ENCODE measurements at regions not wholly inside any gene's neighbourhood (a gene's known extent, or its start where the extent isn't known, plus 50 kb on each side); places are given as distances from the start of the nearest gene placed in this dataset.

DNA sequence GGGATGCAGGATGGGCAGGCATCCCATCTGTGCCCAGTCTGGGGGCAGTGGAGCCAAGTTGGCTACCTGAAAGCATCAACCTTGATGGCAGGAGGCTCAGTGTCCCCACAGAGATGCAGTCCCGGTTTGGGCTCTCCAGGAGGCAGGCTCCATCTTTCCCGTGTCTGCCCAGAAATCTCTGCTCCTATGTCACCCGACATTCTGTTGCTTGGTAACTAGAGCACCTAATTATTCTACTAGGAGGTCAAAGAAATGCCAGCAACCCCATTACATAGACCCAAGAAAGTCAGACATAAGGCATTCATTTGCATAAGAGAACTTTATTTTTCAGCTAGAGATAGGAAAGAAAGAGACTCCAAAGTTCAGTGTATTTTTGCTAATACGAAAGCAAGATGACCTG lies 100.3 kb upstream of the BACE2 start:
- Histone ChIP-seq H3K27ac (ENCODE audit: low read depth, low read length, poor library complexity, severe bottlenecking) (no peak overlapping the region), H3K9ac (ENCODE audit: low read length) (no peak overlapping the region), H3K4me3 (ENCODE audit: low read depth, low read length, poor library complexity, severe bottlenecking) (no peak overlapping the region), H4K20me1 (ENCODE audit: insufficient read depth, low read length) (no peaks in the 10 kb centered on the region), H3K79me2 (ENCODE audit: insufficient read depth, low read length) (no peaks in the 10 kb centered on the region), H3K27me3 (ENCODE audit: insufficient read depth, low read length) (no peaks in the 10 kb centered on the region), H3K9me2 (ENCODE audit: low read depth, low read length) (no peaks in the 10 kb centered on the region), H3K4me2 (ENCODE audit: low read length) (no peak overlapping the region), H3K36me3 (ENCODE audit: insufficient read depth, low read length) (no peaks in the 10 kb centered on the region), H2AFZ (ENCODE audit: low read length) (no peak overlapping the region), H3K9me3 (ENCODE audit: low read length) (no peaks in the 10 kb centered on the region), H3F3A (ENCODE audit: insufficient read depth, low read length) (no peaks in the 10 kb centered on the region), H3K4me1 (ENCODE audit: insufficient read depth, low read length, severe bottlenecking) (no peaks in the 10 kb centered on the region)
- TF ChIP-seq EZH2 (IDR thresholded peaks at IDR 0.05; ENCODE audit: borderline replicate concordance, low read length), result no peak
- TF ChIP-seq, protein P1, sequence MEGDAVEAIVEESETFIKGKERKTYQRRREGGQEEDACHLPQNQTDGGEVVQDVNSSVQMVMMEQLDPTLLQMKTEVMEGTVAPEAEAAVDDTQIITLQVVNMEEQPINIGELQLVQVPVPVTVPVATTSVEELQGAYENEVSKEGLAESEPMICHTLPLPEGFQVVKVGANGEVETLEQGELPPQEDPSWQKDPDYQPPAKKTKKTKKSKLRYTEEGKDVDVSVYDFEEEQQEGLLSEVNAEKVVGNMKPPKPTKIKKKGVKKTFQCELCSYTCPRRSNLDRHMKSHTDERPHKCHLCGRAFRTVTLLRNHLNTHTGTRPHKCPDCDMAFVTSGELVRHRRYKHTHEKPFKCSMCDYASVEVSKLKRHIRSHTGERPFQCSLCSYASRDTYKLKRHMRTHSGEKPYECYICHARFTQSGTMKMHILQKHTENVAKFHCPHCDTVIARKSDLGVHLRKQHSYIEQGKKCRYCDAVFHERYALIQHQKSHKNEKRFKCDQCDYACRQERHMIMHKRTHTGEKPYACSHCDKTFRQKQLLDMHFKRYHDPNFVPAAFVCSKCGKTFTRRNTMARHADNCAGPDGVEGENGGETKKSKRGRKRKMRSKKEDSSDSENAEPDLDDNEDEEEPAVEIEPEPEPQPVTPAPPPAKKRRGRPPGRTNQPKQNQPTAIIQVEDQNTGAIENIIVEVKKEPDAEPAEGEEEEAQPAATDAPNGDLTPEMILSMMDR (IDR thresholded peaks at IDR 0.05; ENCODE audit: low read length), result no peak

DNA sequence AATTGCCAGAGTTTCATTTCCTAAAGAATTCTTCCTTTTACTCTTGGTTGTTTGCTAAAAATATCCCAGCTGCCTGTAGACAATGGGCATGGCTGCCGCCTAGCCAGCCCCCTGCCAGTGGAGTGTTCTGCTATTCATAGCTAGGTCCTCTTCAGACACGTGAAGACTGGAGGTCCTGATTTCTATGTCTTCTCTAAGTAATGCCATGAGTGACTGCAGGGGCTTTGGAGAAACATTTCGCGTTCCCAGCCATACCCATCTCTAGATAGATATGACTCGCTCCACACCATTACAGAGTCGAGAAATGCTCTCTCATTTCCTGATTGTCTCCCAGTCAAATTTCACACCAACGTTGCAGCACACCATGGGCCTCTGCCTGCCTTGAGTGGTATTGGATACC lies 99.5 kb upstream of the BACE2 start:
- Histone ChIP-seq H4K20me1 (ENCODE audit: insufficient read depth, low read length) (no peaks in the 10 kb centered on the region), H3K27me3 (ENCODE audit: insufficient read depth, low read length) (0 out of 2 replicates have a peak, but pooled peaks cover 2% of the 10 kb centered on the region), H3K79me2 (ENCODE audit: insufficient read depth, low read length) (no peaks in the 10 kb centered on the region), H2AFZ (ENCODE audit: low read length) (no peak overlapping the region), H3F3A (ENCODE audit: insufficient read depth, low read length) (no peaks in the 10 kb centered on the region), H3K9me2 (ENCODE audit: low read depth, low read length) (no peaks in the 10 kb centered on the region), H3K4me2 (ENCODE audit: low read length) (no peak overlapping the region), H3K4me1 (ENCODE audit: insufficient read depth, low read length, severe bottlenecking) (no peaks in the 10 kb centered on the region), H3K4me3 (ENCODE audit: low read depth, low read length, poor library complexity, severe bottlenecking) (no peak overlapping the region), H3K9ac (ENCODE audit: low read length) (no peak overlapping the region), H3K36me3 (ENCODE audit: insufficient read depth, low read length) (no peaks in the 10 kb centered on the region), H3K27ac (ENCODE audit: low read depth, low read length, poor library complexity, severe bottlenecking) (no peak overlapping the region), H3K9me3 (ENCODE audit: low read length) (no peaks in the 10 kb centered on the region)
- TF ChIP-seq, protein P1 (IDR thresholded peaks at IDR 0.05; ENCODE audit: low read length), result no peak
- no peak for TF ChIP-seq EZH2 (IDR thresholded peaks at IDR 0.05; ENCODE audit: borderline replicate concordance, low read length)

DNA sequence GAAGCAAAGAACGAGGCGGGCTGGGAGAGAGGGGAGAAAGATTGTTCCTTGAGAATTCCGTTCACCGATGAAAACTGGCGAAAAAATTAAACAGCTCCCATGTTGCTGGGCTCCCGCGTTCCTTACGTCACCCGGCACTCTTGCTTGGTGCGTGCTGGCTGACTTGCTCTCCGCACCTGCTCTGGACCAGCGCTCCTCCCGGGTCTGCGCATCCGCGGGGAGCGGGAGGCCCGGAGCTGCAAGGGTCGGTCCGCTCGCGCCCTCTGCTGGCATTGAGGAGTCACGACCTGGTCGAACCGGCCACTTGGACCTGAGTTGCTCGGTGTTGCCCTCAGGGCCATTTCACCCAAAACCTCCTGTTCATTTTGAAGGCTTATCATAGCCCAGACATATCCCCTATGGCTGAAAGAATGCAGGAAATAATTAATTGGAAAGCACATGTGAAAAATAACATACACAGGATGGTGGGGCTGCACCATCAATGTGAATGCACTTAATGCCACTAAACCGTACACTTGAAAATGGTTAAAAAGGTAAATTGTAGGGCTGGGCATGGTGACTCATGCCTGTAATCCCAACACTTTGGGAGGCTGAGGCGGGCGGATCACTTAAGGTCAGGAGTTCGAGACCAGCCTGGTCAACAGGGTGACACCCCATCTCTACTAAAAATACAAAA lies 98.9 kb upstream of the BACE2 start:
- no peaks in the 10 kb centered on the region for H3K9me2 ChIP-seq (ENCODE audit: low read depth, low read length)
- no peaks in the 10 kb centered on the region for H3K4me1 ChIP-seq (ENCODE audit: insufficient read depth, low read length, severe bottlenecking)
- 0 out of 2 replicates have a peak, but pooled peaks cover 4% of the 10 kb centered on the region for H3K27me3 ChIP-seq (ENCODE audit: insufficient read depth, low read length)
- H3K4me2 ChIP-seq (ENCODE audit: low read length), result no peak overlapping the region
- TF ChIP-seq, protein P1 (IDR thresholded peaks at IDR 0.05; ENCODE audit: low read length), result peak; percentile 78
- TF ChIP-seq EZH2 (IDR thresholded peaks at IDR 0.05; ENCODE audit: borderline replicate concordance, low read length), result no peak
- H3K79me2 ChIP-seq (ENCODE audit: insufficient read depth, low read length), result no peaks in the 10 kb centered on the region
- no peaks in the 10 kb centered on the region for H3K36me3 ChIP-seq (ENCODE audit: insufficient read depth, low read length)
- H4K20me1 ChIP-seq (ENCODE audit: insufficient read depth, low read length), result no peaks in the 10 kb centered on the region
- H2AFZ ChIP-seq (ENCODE audit: low read length), result no peak overlapping the region
- H3F3A ChIP-seq (ENCODE audit: insufficient read depth, low read length), result no peaks in the 10 kb centered on the region
- H3K9ac ChIP-seq (ENCODE audit: low read length), result no peak overlapping the region
- H3K4me3 ChIP-seq (ENCODE audit: low read depth, low read length, poor library complexity, severe bottlenecking), result no peak overlapping the region
- H3K9me3 ChIP-seq (ENCODE audit: low read length), result no peaks in the 10 kb centered on the region
- H3K27ac ChIP-seq (ENCODE audit: low read depth, low read length, poor library complexity, severe bottlenecking), result no peak overlapping the region
